ENCODE measurements at regions not wholly inside any gene's neighbourhood (a gene's known extent, or its start where the extent isn't known, plus 50 kb on each side); places are given as distances from the start of the nearest gene placed in this dataset.

GRCh38 chr13:87889254-87889653, 218.1 kb downstream of the SLITRK5 start:
- H3K4me3 ChIP-seq (replicated peaks; ENCODE audit: insufficient read depth, low read length): no peak overlapping the region
- no peak for DNase-seq (ENCODE audit: low read depth in 1 of 2, low spot score in 1 of 2)
- H3K27me3 ChIP-seq (ENCODE audit: insufficient read depth, poor library complexity, severe bottlenecking): no peaks in the 10 kb centered on the region
- H3K27ac ChIP-seq (replicated peaks): no peak overlapping the region
- TF ChIP-seq SPI1 (IDR thresholded peaks at IDR 0.05; ENCODE audit: borderline replicate concordance, low read depth) (no peak), GABPA (IDR thresholded peaks at IDR 0.05; ENCODE audit: low read depth) (no peak), CTCF (IDR thresholded peaks at IDR 0.05; ENCODE audit: insufficient read depth, low read length) (no peak), REST (IDR thresholded peaks at IDR 0.05; ENCODE audit: insufficient replicate concordance, low read depth) (no peak), POLR2AphosphoS5 (IDR thresholded peaks at IDR 0.05; ENCODE audit: low read depth) (no peak)

DNA sequence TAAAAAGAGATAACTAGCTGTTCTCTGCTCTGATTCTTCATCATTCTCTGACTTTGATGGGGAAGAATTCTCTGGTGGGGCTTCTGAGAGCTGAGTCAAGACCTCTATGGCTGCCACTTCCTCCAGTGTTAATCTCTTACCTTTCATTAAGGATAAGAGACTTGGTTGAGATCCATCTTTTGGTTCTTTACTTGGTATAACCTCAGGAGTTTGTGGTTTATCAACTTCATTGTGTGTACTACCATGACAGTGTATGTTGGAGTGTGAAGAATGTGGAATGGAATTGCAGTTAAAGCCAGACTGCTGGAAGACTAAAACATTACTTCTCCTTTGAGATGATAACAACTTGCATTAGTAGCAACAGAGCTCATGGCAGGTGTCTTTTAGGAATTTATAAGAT, 222.0 kb downstream of the SLITRK5 start:
- Histone ChIP-seq H3K4me3 (replicated peaks; ENCODE audit: insufficient read depth, low read length) (no peak overlapping the region), H3K27ac (replicated peaks) (no peak overlapping the region), H3K27me3 (ENCODE audit: insufficient read depth, poor library complexity, severe bottlenecking) (no peaks in the 10 kb centered on the region)
- TF ChIP-seq REST (IDR thresholded peaks at IDR 0.05; ENCODE audit: insufficient replicate concordance, low read depth) (no peak), CTCF (IDR thresholded peaks at IDR 0.05; ENCODE audit: insufficient read depth, low read length) (no peak), SPI1 (IDR thresholded peaks at IDR 0.05; ENCODE audit: borderline replicate concordance, low read depth) (no peak), POLR2AphosphoS5 (IDR thresholded peaks at IDR 0.05; ENCODE audit: low read depth) (no peak), GABPA (IDR thresholded peaks at IDR 0.05; ENCODE audit: low read depth) (no peak)
- DNase-seq (ENCODE audit: low read depth in 1 of 2, low spot score in 1 of 2): no peak

DNA sequence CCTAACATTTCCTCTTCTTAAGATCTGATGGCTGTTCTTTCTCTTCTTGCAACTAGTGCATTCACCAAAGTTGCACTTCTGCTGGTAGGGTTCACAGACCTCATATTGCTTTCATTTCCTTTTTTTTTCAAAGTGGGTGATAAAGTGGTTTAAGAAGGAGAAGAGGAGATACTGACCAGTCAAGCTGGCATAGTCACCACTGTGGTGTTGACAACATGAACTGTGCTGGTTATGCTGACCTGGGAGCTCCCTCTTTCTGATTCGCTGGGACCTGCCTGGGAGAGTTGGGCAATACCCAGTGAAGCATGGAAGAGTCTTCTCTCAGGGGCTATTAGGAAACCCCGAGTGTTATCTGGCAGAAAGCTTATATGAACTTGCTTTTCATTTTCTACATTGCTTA, 222.9 kb downstream of the SLITRK5 start:
- Histone ChIP-seq H3K4me3 (replicated peaks; ENCODE audit: insufficient read depth, low read length) (no peak overlapping the region), H3K27ac (replicated peaks) (no peak overlapping the region), H3K27me3 (ENCODE audit: insufficient read depth, poor library complexity, severe bottlenecking) (no peaks in the 10 kb centered on the region)
- peak in 1 of 2 experiments; percentile 26 for DNase-seq (ENCODE audit: low read depth in 1 of 2, low spot score in 1 of 2)
- no peak for TF ChIP-seq SPI1 (IDR thresholded peaks at IDR 0.05; ENCODE audit: borderline replicate concordance, low read depth)
- no peak for TF ChIP-seq CTCF (IDR thresholded peaks at IDR 0.05; ENCODE audit: insufficient read depth, low read length)
- TF ChIP-seq POLR2AphosphoS5 (IDR thresholded peaks at IDR 0.05; ENCODE audit: low read depth): no peak
- TF ChIP-seq GABPA (IDR thresholded peaks at IDR 0.05; ENCODE audit: low read depth): no peak
- no peak for TF ChIP-seq REST (IDR thresholded peaks at IDR 0.05; ENCODE audit: insufficient replicate concordance, low read depth)
